K562 (cell line): ENCODE measurements at regions not wholly inside any gene's neighbourhood (a gene's known extent, or its start where the extent isn't known, plus 50 kb on each side); places are given as distances from the start of the nearest gene placed in this dataset.

Source experiments
- ATAC-seq: fragments of 200-7000 bp; cut with Tn5 transposase; 3 replicates; pipeline ENCODE4 v1.9.1; 2020; ENCODE audit warnings: moderate library complexity
- BruUV-seq: library from RNA; stranded (reverse); fragments of 400-500 nt; replicated peaks from 2 replicates; lab custom pipeline; 2021; lab: Mats Ljungman, UMichigan
- CTCF ChIA-PET: fragments of 300-600 bp; formaldehyde crosslinking; extraction: SDS; loops from one replicate; lab custom pipeline; 2021; ENCODE audit warnings: low intra/inter-chr PET ratio; lab: Yijun Ruan, JAX
- POLR2A ChIA-PET: fragments of 300-600, 350-650 bp; sonication (Branson Sonifier 250); formaldehyde crosslinking; extraction: SDS; loops from one replicate; lab custom pipeline; 2021; ENCODE audit warnings: antibody characterized with exemption, inconsistent platforms; lab: Yijun Ruan, JAX
- DNase-seq, 4 experiments: peaks; one replicate each; pipeline versions ENCODE4 v3.0.0 to v3.0.0-alpha.2; 2011 to 2018; ENCODE audit warnings: low spot score in 3 of 4, mixed read lengths in 3 of 4; ENCODE audit errors: extremely low read depth in 1 of 4
- FAIRE-seq: peaks from 2 replicates; lab custom pipeline; 2011; peaks lifted over from hg19 to GRCh38; lab: Jason Lieb, UNC
- H2AFZ ChIP-seq: 2 replicates; pipeline ENCODE4 v1.6.0; 2011; ENCODE audit warnings: low read depth, low read length, control low read depth, inconsistent platforms
- H3K27ac ChIP-seq: fragments of 200-600 bp; 3 replicates; pipeline ENCODE4 v1.8.0; 2011; ENCODE audit warnings: low read depth, mild to moderate bottlenecking, control low read depth, inconsistent platforms, low read length, moderate library complexity, mixed read lengths; ENCODE audit errors: extremely low read depth
- H3K27me3 ChIP-seq, 2 experiments: fragments of 300-600 bp in 1 of 2; 2 replicates in 1 of 2; 3 replicates in 1 of 2; pipeline versions ENCODE4 v1.6.0 to v1.8.0; 2011; ENCODE audit warnings: inconsistent platforms in 2 of 2, low read length in 2 of 2, mild to moderate bottlenecking in 1 of 2, mixed read lengths in 1 of 2, moderate library complexity in 1 of 2; ENCODE audit not compliant: control insufficient read depth in 2 of 2, insufficient read depth in 2 of 2
- H3K36me3 ChIP-seq: fragments of 300-600 bp; 3 replicates; pipeline ENCODE4 v1.8.0; 2011; ENCODE audit warnings: mild to moderate bottlenecking, low read length, inconsistent platforms; ENCODE audit not compliant: control insufficient read depth, insufficient read depth
- H3K4me1 ChIP-seq, 2 experiments: fragments of 200-600 bp in 1 of 2; replicated peaks in 1 of 2; 2 replicates in 1 of 2; 3 replicates in 1 of 2; pipeline versions ENCODE4 v1.5.1 to v1.8.0; 2011; ENCODE audit warnings: inconsistent platforms in 2 of 2, low read length in 2 of 2, mild to moderate bottlenecking in 1 of 2, mixed read lengths in 1 of 2, moderate library complexity in 1 of 2; ENCODE audit not compliant: control insufficient read depth in 2 of 2, insufficient read depth in 2 of 2
- H3K4me2 ChIP-seq: 2 replicates; pipeline ENCODE4 v1.6.1; 2011; ENCODE audit warnings: low read length, control low read depth, inconsistent platforms, mixed read lengths; ENCODE audit not compliant: insufficient read depth
- H3K4me3 ChIP-seq: fragments of 200-600 bp; sonication (generic), shearing (Covaris generic); 2 replicates; pipeline ENCODE4 v1.5.1; 2016; ENCODE audit warnings: control low read depth, inconsistent platforms
- H3K79me2 ChIP-seq: fragments of 200-600 bp; 3 replicates; pipeline ENCODE4 v1.8.0; 2011; ENCODE audit warnings: low read length, inconsistent platforms; ENCODE audit not compliant: control insufficient read depth, insufficient read depth
- H3K9ac ChIP-seq, 2 experiments: 2 replicates each; pipeline versions ENCODE4 v1.6.0 to v1.6.1; 2011; ENCODE audit warnings: low read depth in 2 of 2, low read length in 2 of 2, control low read depth in 1 of 2, inconsistent platforms in 1 of 2, mild to moderate bottlenecking in 1 of 2, mixed read lengths in 1 of 2; ENCODE audit not compliant: insufficient read depth in 1 of 2
- H3K9me1 ChIP-seq: one replicate; pipeline ENCODE4 v1.6.0; 2011; ENCODE audit warnings: inconsistent platforms, mild to moderate bottlenecking, low read length, moderate library complexity; ENCODE audit not compliant: control insufficient read depth, insufficient read depth
- H3K9me3 ChIP-seq: replicated peaks from 2 replicates; pipeline ENCODE4 v1.5.1; 2011; ENCODE audit warnings: low read depth, low read length, inconsistent platforms; ENCODE audit not compliant: control insufficient read depth, insufficient read depth
- H4K20me1 ChIP-seq: replicated peaks from 2 replicates; pipeline ENCODE4 v1.6.1; 2011; ENCODE audit warnings: low read length, inconsistent platforms, mixed read lengths; ENCODE audit not compliant: control insufficient read depth, insufficient read depth
- ARID2 ChIP-seq: fragments of 450-650 bp; IDR thresholded peaks from 2 replicates; pipeline ENCODE4 v1.6.1; 2017; ENCODE audit warnings: antibody characterized with exemption, mild to moderate bottlenecking
- CCNT2 ChIP-seq: IDR thresholded peaks from 2 replicates; pipeline ENCODE4 v1.6.1; 2011; ENCODE audit warnings: borderline replicate concordance, low read depth, mild to moderate bottlenecking, moderate library complexity, mixed read lengths, low read length; ENCODE audit not compliant: insufficient read length; ENCODE audit errors: extremely low read depth
- CHD4 ChIP-seq: fragments of 200-600 bp; sonication (generic); IDR thresholded peaks from 3 replicates; pipeline ENCODE4 v1.6.1; 2012; ENCODE audit warnings: low read depth, mild to moderate bottlenecking, mixed read lengths, low read length, inconsistent platforms; ENCODE audit not compliant: insufficient read depth, insufficient replicate concordance, poor library complexity, severe bottlenecking
- NR2C1 ChIP-seq, 2 experiments: fragments of 450-650 bp; IDR thresholded peaks; 2 replicates each; pipeline ENCODE4 v1.6.1; 2017; ENCODE audit warnings: mild to moderate bottlenecking in 2 of 2, antibody characterized with exemption in 1 of 2, inconsistent platforms in 1 of 2, missing compliant biosample characterization in 1 of 2, missing genetic modification characterization in 1 of 2
- RHOXF2B ChIP-seq: fragments of 250-450 bp; sonication (Bioruptor Pico); conservative IDR thresholded peaks from 2 replicates; pipeline ENCODE4 v1.5.1; 2021
- ZC3H8 ChIP-seq: fragments of 450-650 bp; IDR thresholded peaks from 2 replicates; pipeline ENCODE4 v1.6.1; 2017
- ZFX ChIP-seq: sonication (generic); formaldehyde crosslinking; IDR thresholded peaks from 2 replicates; pipeline ENCODE4 v1.8.0; 2022; ENCODE audit warnings: mild to moderate bottlenecking, missing genetic modification reagents, moderate library complexity
- WGBS: fragments of 100-300 bp; shearing (Covaris generic); methylation state at CpG from one replicate; pipeline ENCODE4 v1.1.6; 2016; ENCODE audit warnings: low coverage, mixed read lengths; ENCODE audit not compliant: insufficient coverage; ENCODE audit errors: missing lambda C conversion rate; 5-methylcytosine and 5-hydroxymethylcytosine counted together
- in situ Hi-C: fragments of 300-500 bp; cut with MboI; formaldehyde crosslinking; loops from 4 replicates; pipeline ENCODE4 v1.15.0; 2018; ENCODE audit warnings: inconsistent platforms, mixed read lengths
- intact Hi-C: fragments of 100-400 bp; cut with micrococcal nuclease; formaldehyde crosslinking; loops from 2 replicates; pipeline ENCODE4 v1.14.2; 2022
- TF ChIP-seq, protein P1 (sequence below): fragments of 450-650 bp; IDR thresholded peaks from 2 replicates; pipeline ENCODE4 v1.6.1; 2016; ENCODE audit warnings: borderline replicate concordance
- TF ChIP-seq, protein P2 (sequence below): sonication (generic); formaldehyde crosslinking; IDR thresholded peaks from 2 replicates; pipeline ENCODE4 v1.8.0; 2022; ENCODE audit warnings: missing genetic modification reagents, mild to moderate bottlenecking, borderline replicate concordance
- TF ChIP-seq, protein P3 (sequence below): fragments of 450-650 bp; formaldehyde crosslinking; IDR thresholded peaks from 2 replicates; pipeline ENCODE4 v1.4.0; 2020; ENCODE audit warnings: mild to moderate bottlenecking, moderate library complexity
- TF ChIP-seq, protein P4 (sequence below): fragments of 250-450 bp; sonication (Bioruptor Pico); IDR thresholded peaks from 2 replicates; pipeline ENCODE4 v1.8.0; 2022; ENCODE audit warnings: moderate library complexity, mild to moderate bottlenecking, inconsistent platforms

DNA sequence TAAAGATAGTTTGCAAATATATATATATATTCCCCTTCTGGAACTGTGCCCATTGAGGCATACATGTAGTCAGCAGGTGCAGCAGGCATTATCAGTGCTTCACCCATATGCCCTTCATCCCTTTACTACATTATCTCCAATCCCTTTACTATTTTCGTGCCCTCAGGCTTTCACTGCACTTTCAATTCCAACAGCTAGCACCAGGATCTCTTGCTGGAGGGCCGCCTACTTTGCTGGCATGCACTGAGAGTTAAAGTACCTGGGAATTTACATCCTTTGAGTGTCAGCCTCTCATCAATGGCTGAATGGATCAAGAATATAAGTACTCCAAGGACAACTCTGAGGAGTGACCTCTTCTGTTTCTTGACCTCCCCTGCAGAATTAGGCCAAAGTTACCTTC lies 222.1 kb upstream of the CFAP20DC start (continued):
- TF ChIP-seq, protein P1, sequence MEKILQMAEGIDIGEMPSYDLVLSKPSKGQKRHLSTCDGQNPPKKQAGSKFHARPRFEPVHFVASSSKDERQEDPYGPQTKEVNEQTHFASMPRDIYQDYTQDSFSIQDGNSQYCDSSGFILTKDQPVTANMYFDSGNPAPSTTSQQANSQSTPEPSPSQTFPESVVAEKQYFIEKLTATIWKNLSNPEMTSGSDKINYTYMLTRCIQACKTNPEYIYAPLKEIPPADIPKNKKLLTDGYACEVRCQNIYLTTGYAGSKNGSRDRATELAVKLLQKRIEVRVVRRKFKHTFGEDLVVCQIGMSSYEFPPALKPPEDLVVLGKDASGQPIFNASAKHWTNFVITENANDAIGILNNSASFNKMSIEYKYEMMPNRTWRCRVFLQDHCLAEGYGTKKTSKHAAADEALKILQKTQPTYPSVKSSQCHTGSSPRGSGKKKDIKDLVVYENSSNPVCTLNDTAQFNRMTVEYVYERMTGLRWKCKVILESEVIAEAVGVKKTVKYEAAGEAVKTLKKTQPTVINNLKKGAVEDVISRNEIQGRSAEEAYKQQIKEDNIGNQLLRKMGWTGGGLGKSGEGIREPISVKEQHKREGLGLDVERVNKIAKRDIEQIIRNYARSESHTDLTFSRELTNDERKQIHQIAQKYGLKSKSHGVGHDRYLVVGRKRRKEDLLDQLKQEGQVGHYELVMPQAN: no peak
- no peak for TF ChIP-seq CHD4

DNA sequence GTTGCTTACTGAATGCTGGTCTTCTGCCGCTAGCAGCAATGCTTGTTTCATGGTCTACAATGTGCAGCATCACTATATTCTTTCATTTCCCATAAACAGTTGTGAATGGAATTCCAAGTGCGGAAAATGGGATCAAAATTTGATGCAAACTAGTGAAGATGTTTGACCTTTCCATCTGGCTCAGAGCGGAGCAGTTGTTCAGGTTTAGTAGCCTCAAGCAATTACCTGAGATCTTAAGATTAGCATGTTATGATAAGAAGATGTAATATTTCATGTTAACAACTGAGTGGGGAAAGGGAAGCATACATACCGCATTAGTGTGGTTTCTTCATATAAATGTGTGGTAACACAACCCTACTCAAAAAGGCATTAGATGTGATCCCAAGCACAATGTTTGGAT lies 221.1 kb upstream of the CFAP20DC start:
- Histone ChIP-seq H3K27me3 (no peaks in the 10 kb centered on the region), H3K9ac (no peak overlapping the region), H2AFZ (no peak overlapping the region), H3K4me1 (no peaks in the 10 kb centered on the region), H3K27ac (no peak overlapping the region), H4K20me1 (no peaks in the 10 kb centered on the region), H3K9me1 (no peaks in the 10 kb centered on the region), H3K79me2 (no peaks in the 10 kb centered on the region), H3K36me3 (no peaks in the 10 kb centered on the region), H3K4me2 (no peak overlapping the region), H3K9me3 (no peaks in the 10 kb centered on the region), H3K4me3 (no peak overlapping the region)
- 5% methylated on average over 3 of the region's 4 CpGs for WGBS
- CTCF ChIA-PET: no interaction called here
- in situ Hi-C loops (no loop called here), intact Hi-C loops (no loop called here)
- no TSS peak for BruUV-seq
- POLR2A ChIA-PET: no interaction called here
- DNase-seq (no peak), ATAC-seq (no peak), FAIRE-seq (no peak)
- TF ChIP-seq, protein P2, sequence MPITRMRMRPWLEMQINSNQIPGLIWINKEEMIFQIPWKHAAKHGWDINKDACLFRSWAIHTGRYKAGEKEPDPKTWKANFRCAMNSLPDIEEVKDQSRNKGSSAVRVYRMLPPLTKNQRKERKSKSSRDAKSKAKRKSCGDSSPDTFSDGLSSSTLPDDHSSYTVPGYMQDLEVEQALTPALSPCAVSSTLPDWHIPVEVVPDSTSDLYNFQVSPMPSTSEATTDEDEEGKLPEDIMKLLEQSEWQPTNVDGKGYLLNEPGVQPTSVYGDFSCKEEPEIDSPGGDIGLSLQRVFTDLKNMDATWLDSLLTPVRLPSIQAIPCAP (CRISPR knock-in tag): no peak
- no peak for TF ChIP-seq NR2C1 (IDR thresholded peaks at IDR 0.05)
- TF ChIP-seq NR2C1 (tag; IDR thresholded peaks at IDR 0.05): no peak
- TF ChIP-seq CCNT2: no peak
- no peak for TF ChIP-seq ARID2
- TF ChIP-seq, protein P3, sequence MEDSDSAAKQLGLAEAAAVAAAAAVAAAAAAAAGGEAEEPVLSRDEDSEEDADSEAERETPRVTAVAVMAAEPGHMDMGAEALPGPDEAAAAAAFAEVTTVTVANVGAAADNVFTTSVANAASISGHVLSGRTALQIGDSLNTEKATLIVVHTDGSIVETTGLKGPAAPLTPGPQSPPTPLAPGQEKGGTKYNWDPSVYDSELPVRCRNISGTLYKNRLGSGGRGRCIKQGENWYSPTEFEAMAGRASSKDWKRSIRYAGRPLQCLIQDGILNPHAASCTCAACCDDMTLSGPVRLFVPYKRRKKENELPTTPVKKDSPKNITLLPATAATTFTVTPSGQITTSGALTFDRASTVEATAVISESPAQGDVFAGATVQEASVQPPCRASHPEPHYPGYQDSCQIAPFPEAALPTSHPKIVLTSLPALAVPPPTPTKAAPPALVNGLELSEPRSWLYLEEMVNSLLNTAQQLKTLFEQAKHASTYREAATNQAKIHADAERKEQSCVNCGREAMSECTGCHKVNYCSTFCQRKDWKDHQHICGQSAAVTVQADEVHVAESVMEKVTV (CRISPR knock-in tag): no peak
- no peak for TF ChIP-seq ZC3H8
- TF ChIP-seq, protein P4, sequence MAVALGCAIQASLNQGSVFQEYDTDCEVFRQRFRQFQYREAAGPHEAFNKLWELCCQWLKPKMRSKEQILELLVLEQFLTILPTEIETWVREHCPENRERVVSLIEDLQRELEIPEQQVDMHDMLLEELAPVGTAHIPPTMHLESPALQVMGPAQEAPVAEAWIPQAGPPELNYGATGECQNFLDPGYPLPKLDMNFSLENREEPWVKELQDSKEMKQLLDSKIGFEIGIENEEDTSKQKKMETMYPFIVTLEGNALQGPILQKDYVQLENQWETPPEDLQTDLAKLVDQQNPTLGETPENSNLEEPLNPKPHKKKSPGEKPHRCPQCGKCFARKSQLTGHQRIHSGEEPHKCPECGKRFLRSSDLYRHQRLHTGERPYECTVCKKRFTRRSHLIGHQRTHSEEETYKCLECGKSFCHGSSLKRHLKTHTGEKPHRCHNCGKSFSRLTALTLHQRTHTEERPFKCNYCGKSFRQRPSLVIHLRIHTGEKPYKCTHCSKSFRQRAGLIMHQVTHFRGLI (CRISPR knock-in tag): no peak
- no peak for TF ChIP-seq RHOXF2B (CRISPR knock-in tag)
- no peak for TF ChIP-seq ZFX
- TF ChIP-seq, all 486 proteins: peak for 0
